Gastrocnemius medialis (tissue), 4 donors: ENCODE measurements at regions not wholly inside any gene's neighbourhood (a gene's known extent, or its start where the extent isn't known, plus 50 kb on each side); places are given as distances from the start of the nearest gene placed in this dataset.

Source experiments
- ATAC-seq, 2 donors: fragments of 150-250 bp; one replicate each; pipeline ENCODE4 v1.9.1; 2016
- DNase-seq, 2 donors: peaks; one replicate each; pipeline ENCODE4 v3.0.0-alpha.2; 2019
- H3K27ac ChIP-seq, 4 donors: fragments of 200-600 bp; sonication (generic); 1 replicate in 1 of 4; 2 replicates in 3 of 4; pipeline ENCODE4 v1.5.1; 2016 to 2018; ENCODE audit warnings: mild to moderate bottlenecking in 2 of 4, moderate library complexity in 1 of 4
- H3K27me3 ChIP-seq, 3 donors: fragments of 200-600 bp; sonication (generic) in 2 of 3; 1 replicate in 1 of 3; 2 replicates in 2 of 3; pipeline versions ENCODE4 v1.5.1 to v1.6.0; 2016 to 2019; ENCODE audit warnings: mild to moderate bottlenecking in 1 of 3, moderate library complexity in 1 of 3
- H3K36me3 ChIP-seq, 2 donors: fragments of 200-600 bp; sonication (generic) in 1 of 2; one replicate each; pipeline ENCODE4 v1.5.1; 2017 to 2018
- H3K4me1 ChIP-seq, 2 donors: fragments of 200-600 bp; sonication (generic) in 1 of 2; one replicate each; pipeline ENCODE4 v1.5.1; 2016 to 2017; ENCODE audit warnings: mild to moderate bottlenecking in 2 of 2
- H3K4me3 ChIP-seq, 4 donors: fragments of 200-600 bp; sonication (generic) in 3 of 4; 1 replicate in 1 of 4; 2 replicates in 3 of 4; pipeline ENCODE4 v1.5.1; 2016 to 2019; ENCODE audit warnings: mild to moderate bottlenecking in 2 of 4
- H3K9me3 ChIP-seq, 3 donors: fragments of 200-600 bp; sonication (generic) in 2 of 3; 1 replicate in 1 of 3; 2 replicates in 2 of 3; pipeline ENCODE4 v1.5.1; 2016 to 2019
- POLR2A ChIP-seq, 2 donors: fragments of 450-650 bp; IDR thresholded peaks; one replicate each; pipeline ENCODE4 v1.6.1; 2017; ENCODE audit warnings: antibody characterized with exemption in 2 of 2, mild to moderate bottlenecking in 2 of 2, moderate library complexity in 2 of 2
- in situ Hi-C, 4 donors: fragments of 200-750 bp; cut with MboI; loops; one replicate each; pipeline versions ENCODE4 v1.15.0 to v1.8.0; 2017; ENCODE audit warnings: low sequenced_read_pairs in 4 of 4
- intact Hi-C: fragments of 100-400 bp; cut with DNase I; formaldehyde crosslinking; loops from one replicate; pipeline ENCODE4 v1.15.1; 2023; ENCODE audit warnings: low total_unique reads
- TF ChIP-seq, protein P1 (sequence below), 5 experiments: fragments of 450-650 bp in 3 of 5; fragments of 200-600 bp in 2 of 5; sonication (generic) in 2 of 5; IDR thresholded peaks in 4 of 5; conservative IDR thresholded peaks in 1 of 5; 1 replicate in 4 of 5; 2 replicates in 1 of 5; pipeline ENCODE4 v1.5.1; 2016 to 2019; ENCODE audit warnings: antibody characterized with exemption in 5 of 5, mild to moderate bottlenecking in 3 of 5, moderate library complexity in 3 of 5

DNA sequence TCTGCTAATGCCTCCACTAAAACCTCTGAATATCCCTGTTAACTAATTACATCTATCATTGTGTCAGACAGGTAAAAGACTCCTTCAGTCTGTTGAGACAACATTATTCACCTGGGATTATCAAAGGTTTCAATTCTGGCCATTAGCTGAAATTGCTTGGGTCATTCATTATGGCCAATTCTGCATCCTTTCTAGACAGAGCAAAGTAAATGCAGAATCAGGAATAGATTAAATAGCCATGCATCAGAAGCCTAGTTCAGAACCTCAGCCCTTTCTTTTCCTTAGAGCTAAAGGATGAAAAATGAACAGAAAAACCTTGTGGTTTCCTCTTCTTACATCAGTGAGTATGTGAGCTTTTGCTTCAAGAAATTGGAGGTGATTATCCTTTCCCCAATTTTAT lies 665.4 kb upstream of the CAMK1G start:
- TF ChIP-seq, protein P1, sequence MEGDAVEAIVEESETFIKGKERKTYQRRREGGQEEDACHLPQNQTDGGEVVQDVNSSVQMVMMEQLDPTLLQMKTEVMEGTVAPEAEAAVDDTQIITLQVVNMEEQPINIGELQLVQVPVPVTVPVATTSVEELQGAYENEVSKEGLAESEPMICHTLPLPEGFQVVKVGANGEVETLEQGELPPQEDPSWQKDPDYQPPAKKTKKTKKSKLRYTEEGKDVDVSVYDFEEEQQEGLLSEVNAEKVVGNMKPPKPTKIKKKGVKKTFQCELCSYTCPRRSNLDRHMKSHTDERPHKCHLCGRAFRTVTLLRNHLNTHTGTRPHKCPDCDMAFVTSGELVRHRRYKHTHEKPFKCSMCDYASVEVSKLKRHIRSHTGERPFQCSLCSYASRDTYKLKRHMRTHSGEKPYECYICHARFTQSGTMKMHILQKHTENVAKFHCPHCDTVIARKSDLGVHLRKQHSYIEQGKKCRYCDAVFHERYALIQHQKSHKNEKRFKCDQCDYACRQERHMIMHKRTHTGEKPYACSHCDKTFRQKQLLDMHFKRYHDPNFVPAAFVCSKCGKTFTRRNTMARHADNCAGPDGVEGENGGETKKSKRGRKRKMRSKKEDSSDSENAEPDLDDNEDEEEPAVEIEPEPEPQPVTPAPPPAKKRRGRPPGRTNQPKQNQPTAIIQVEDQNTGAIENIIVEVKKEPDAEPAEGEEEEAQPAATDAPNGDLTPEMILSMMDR (IDR thresholded peaks at IDR 0.05 in 4 of 5, conservative IDR thresholded peaks at IDR 0.05 in 1 of 5), result no peak
- no peak for TF ChIP-seq POLR2A (IDR thresholded peaks at IDR 0.05)
- Histone ChIP-seq H3K27ac (no peak overlapping the region), H3K4me1 (no peaks in the 10 kb centered on the region), H3K27me3 (no peaks in the 10 kb centered on the region), H3K9me3 (no peaks in the 10 kb centered on the region), H3K36me3 (no peaks in the 10 kb centered on the region), H3K4me3 (no peak overlapping the region)
- DNase-seq (no peak), ATAC-seq (no peak)
- intact Hi-C loops, result no loop called here
- in situ Hi-C loops, result no loop called here

DNA sequence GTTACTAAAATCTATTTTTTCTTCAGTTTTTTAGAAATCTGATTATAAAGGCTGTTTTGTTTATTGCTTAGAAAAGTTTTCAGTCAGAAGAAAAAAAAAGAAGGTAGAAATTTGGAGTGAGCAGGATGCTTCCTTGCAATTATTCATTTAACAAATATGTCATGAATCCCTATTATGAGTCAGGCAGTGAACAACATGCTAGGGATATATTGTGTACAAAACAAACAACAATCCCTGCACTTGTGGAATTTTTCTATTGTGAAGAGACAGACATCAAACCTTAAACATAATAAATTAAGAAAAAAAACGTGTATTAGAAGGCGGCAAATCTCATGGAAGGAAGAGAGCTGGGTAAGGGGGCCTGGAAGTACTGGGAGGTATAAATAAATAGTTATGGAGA lies 664.1 kb upstream of the CAMK1G start:
- TF ChIP-seq POLR2A (IDR thresholded peaks at IDR 0.05), result no peak
- TF ChIP-seq, protein P1 (IDR thresholded peaks at IDR 0.05 in 4 of 5, conservative IDR thresholded peaks at IDR 0.05 in 1 of 5), result no peak
- no peaks in the 10 kb centered on the region for H3K27me3 ChIP-seq
- no peak for ATAC-seq
- no peak overlapping the region for H3K4me3 ChIP-seq
- H3K36me3 ChIP-seq, result no peaks in the 10 kb centered on the region
- no peak overlapping the region for H3K27ac ChIP-seq
- intact Hi-C loops (no loop called here), in situ Hi-C loops (no loop called here)
- no peaks in the 10 kb centered on the region for H3K9me3 ChIP-seq
- no peak for DNase-seq
- no peaks in the 10 kb centered on the region for H3K4me1 ChIP-seq

DNA sequence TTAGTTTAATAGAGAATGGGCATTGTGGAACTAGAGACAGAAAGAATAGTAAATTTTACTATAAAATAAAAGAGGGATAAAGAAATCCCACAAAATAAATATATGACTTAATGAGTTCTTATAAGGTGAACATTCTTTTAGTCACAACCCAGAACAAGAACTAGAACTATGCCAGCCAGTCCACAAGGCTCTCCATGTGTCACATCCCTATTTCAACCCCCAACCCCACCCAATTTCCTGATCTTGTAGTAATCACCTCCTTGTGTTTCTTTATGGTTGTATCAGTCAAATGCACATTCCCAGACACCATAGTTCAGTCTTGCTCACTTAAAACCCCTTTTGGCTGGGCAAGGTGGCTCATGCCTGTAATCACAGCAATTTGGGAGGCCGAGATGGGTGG lies 662.3 kb upstream of the CAMK1G start:
- in situ Hi-C loops (no loop called here), intact Hi-C loops (no loop called here)
- Histone ChIP-seq H3K27me3 (no peaks in the 10 kb centered on the region), H3K36me3 (no peaks in the 10 kb centered on the region), H3K27ac (no peak overlapping the region), H3K4me1 (no peaks in the 10 kb centered on the region), H3K4me3 (no peak overlapping the region), H3K9me3 (no peaks in the 10 kb centered on the region)
- TF ChIP-seq, protein P1 (IDR thresholded peaks at IDR 0.05 in 4 of 5, conservative IDR thresholded peaks at IDR 0.05 in 1 of 5), result no peak
- TF ChIP-seq POLR2A (IDR thresholded peaks at IDR 0.05), result no peak
- ATAC-seq (no peak), DNase-seq (no peak)

DNA sequence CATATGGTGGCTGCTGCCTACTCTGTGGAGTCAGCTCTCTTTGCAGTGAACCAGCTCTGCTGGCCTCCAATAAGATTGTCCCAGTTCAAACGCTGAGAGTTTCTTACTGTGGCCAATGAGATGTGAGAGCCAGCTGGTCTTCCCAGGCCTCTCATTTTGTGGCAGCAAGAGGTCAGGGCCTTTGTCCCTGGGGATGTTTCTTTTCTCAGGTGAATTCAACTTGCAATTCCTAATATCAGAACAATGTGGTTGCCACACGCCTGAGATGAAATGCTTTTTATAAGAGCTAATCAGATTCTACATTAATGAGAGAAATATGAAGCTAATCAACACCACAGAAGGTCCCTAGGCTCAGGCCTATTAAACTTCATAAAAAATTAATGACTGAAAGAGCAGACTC lies 660.1 kb upstream of the CAMK1G start:
- no peak for DNase-seq
- H3K36me3 ChIP-seq, result no peaks in the 10 kb centered on the region
- TF ChIP-seq, protein P1 (IDR thresholded peaks at IDR 0.05 in 4 of 5, conservative IDR thresholded peaks at IDR 0.05 in 1 of 5), result no peak
- TF ChIP-seq POLR2A (IDR thresholded peaks at IDR 0.05), result no peak
- no peaks in the 10 kb centered on the region for H3K4me1 ChIP-seq
- H3K9me3 ChIP-seq, result no peaks in the 10 kb centered on the region
- no peak overlapping the region for H3K27ac ChIP-seq
- intact Hi-C loops (no loop called here), in situ Hi-C loops (no loop called here)
- no peak overlapping the region for H3K4me3 ChIP-seq
- ATAC-seq, result no peak
- no peaks in the 10 kb centered on the region for H3K27me3 ChIP-seq

DNA sequence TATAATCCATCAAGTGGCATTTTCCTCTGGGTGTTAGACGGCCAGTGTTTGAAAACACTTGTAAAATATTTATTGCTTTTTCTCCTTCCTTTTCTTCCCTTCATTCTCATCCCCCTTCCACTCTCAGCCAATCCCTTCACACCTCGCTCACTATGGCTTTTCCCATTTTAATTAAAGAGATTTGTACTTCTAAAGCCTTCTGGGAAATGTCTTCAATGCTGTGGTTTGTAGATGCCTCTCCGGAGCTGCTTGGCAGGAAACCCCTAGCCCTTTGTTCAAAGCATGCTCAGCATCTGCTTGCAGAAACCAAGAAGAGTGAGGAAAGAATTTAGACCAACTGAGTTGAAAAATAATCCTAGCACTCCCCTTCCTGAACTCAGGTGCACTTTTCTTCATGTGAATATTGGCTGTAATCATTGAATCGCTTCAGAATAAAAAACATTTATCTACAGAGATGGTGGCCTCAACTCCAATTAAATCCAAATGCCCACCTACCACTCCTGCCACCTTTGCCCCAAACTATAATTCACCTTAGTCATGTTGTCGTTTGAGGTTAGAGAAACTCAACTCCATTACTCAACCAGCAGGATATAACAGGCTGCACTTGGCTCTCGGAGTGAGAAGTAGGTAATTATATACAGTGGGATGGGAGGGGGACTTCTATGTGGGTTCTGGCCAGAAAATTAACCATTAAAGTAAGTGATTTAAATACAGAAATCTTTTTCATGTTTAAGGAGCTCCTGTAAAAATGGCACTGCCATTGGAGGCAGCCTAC lies 659.4 kb upstream of the CAMK1G start:
- TF ChIP-seq, protein P1 (IDR thresholded peaks at IDR 0.05 in 4 of 5, conservative IDR thresholded peaks at IDR 0.05 in 1 of 5), result no peak
- no peak for TF ChIP-seq POLR2A (IDR thresholded peaks at IDR 0.05)
- ATAC-seq, result no peak
- no peaks in the 10 kb centered on the region for H3K36me3 ChIP-seq
- in situ Hi-C loops, result no loop called here
- H3K4me1 ChIP-seq, result no peaks in the 10 kb centered on the region
- intact Hi-C loops, result no loop called here
- H3K9me3 ChIP-seq, result no peaks in the 10 kb centered on the region
- no peaks in the 10 kb centered on the region for H3K27me3 ChIP-seq
- no peak overlapping the region for H3K27ac ChIP-seq
- no peak overlapping the region for H3K4me3 ChIP-seq
- no peak for DNase-seq
